Subcutaneous abdominal adipose tissue (tissue), 5 donors: ENCODE measurements at regions not wholly inside any gene's neighbourhood (a gene's known extent, or its start where the extent isn't known, plus 50 kb on each side); places are given as distances from the start of the nearest gene placed in this dataset.

Experiments used
- H3K27ac ChIP-seq: one replicate; pipeline ENCODE4 v1.7.0; 2013; ENCODE audit warnings: low read depth, mild to moderate bottlenecking, inconsistent platforms, low read length, moderate library complexity
- H3K27me3 ChIP-seq, 5 donors: one replicate each; pipeline ENCODE4 v1.7.0; 2013; ENCODE audit warnings: low read length in 5 of 5, inconsistent platforms in 1 of 5; ENCODE audit not compliant: control insufficient read depth in 5 of 5, insufficient read depth in 4 of 5
- H3K36me3 ChIP-seq, 5 donors: one replicate each; pipeline ENCODE4 v1.7.0; 2013; ENCODE audit warnings: low read length in 5 of 5; ENCODE audit not compliant: control insufficient read depth in 5 of 5, insufficient read depth in 5 of 5
- H3K4me1 ChIP-seq, 5 donors: one replicate each; pipeline ENCODE4 v1.7.0; 2013; ENCODE audit warnings: low read length in 5 of 5, mild to moderate bottlenecking in 3 of 5, moderate library complexity in 1 of 5; ENCODE audit not compliant: control insufficient read depth in 5 of 5, insufficient read depth in 5 of 5
- H3K4me3 ChIP-seq, 5 donors: one replicate each; pipeline ENCODE4 v1.7.0; 2013; ENCODE audit warnings: low read length in 5 of 5, low read depth in 1 of 5
- H3K9ac ChIP-seq, 5 donors: one replicate each; pipeline ENCODE4 v1.7.0; 2013; ENCODE audit warnings: low read length in 5 of 5, mild to moderate bottlenecking in 4 of 5, moderate library complexity in 3 of 5
- H3K9me3 ChIP-seq, 5 donors: one replicate each; pipeline ENCODE4 v1.7.0; 2013; ENCODE audit warnings: low read length in 5 of 5; ENCODE audit not compliant: control insufficient read depth in 5 of 5
- donor health status: healthy.
- donor health status: healthy.
- donor health status: healthy.
- donor health status: healthy.
- donor health status: healthy.

DNA sequence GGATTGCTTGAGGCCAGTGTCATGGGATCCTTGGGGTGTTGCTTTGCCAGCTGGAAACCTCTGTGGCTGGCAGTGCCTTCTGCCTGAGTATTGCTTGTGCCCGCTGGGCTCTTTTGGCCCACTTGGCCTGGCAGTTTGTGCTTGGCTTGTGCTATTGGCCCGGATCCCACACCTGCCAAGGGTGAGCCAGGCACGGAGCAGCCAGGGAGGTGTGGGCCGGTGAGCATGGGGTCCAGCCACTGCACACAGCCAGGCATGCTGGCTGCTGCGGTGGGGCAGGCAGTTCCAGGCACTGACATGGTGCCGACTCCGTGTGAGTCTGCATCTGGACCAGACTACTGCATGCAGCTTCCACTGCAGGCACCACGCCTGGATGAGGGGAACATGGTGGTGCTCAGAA lies 62.5 kb upstream of the SYNCRIP start:
- H3K4me3 ChIP-seq: no peak overlapping the region
- no peaks in the 10 kb centered on the region for H3K36me3 ChIP-seq
- H3K9me3 ChIP-seq: no peaks in the 10 kb centered on the region
- no peaks in the 10 kb centered on the region for H3K27me3 ChIP-seq
- H3K4me1 ChIP-seq: peaks cover 0 to 5% (median 0%) of the 10 kb centered on the region in 5 donors
- H3K9ac ChIP-seq: no peak overlapping the region
- no peak overlapping the region for H3K27ac ChIP-seq

DNA sequence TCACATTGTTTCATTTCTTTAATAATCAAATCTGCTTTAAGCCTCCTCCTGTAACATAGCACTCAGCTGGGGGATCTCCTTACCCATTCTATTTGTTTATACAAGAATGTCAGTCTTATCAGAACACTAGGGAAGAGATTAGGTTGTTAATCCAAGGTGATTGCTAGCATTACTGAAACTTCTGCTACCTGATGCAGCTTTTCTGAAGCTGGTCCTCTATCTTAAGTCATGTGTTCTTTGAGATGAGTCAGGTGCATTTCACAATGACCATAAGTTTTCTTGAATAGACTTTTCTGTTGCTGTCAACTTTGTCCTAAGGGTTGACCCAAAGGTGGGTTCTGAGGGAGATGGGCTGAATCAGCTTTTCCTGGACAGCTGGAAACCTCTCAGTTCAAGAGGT lies 60.7 kb upstream of the SYNCRIP start:
- Histone ChIP-seq H3K9ac (no peak overlapping the region), H3K4me3 (no peak overlapping the region), H3K9me3 (no peaks in the 10 kb centered on the region), H3K27me3 (no peaks in the 10 kb centered on the region), H3K27ac (no peak overlapping the region), H3K36me3 (no peaks in the 10 kb centered on the region), H3K4me1 (peaks cover 0 to 5% (median 0%) of the 10 kb centered on the region in 5 donors)
